Esophagus squamous epithelium (tissue), 5 donors: ENCODE measurements at regions not wholly inside any gene's neighbourhood (a gene's known extent, or its start where the extent isn't known, plus 50 kb on each side); places are given as distances from the start of the nearest gene placed in this dataset.

Source experiments
- DNase-seq: peaks from one replicate; lab custom pipeline; 2025; lab: John Stamatoyannopoulos, UW
- H3K27ac ChIP-seq, 4 donors: fragments of 200-600 bp; sonication (generic); one replicate each; pipeline ENCODE4 v1.5.1; 2016 to 2019; ENCODE audit warnings: mild to moderate bottlenecking in 1 of 4
- H3K27me3 ChIP-seq, 4 donors: fragments of 200-600 bp; sonication (generic); 1 replicate in 3 of 4; 2 replicates in 1 of 4; pipeline versions ENCODE4 v1.5.1 to v1.6.0; 2017 to 2021; ENCODE audit warnings: antibody characterized with exemption in 1 of 4
- H3K36me3 ChIP-seq, 3 donors: fragments of 200-600 bp; sonication (generic); one replicate each; pipeline ENCODE4 v1.5.1; 2016 to 2019
- H3K4me1 ChIP-seq, 3 donors: fragments of 200-600 bp; sonication (generic); one replicate each; pipeline ENCODE4 v1.5.1; 2017 to 2019
- H3K4me3 ChIP-seq, 4 donors: fragments of 200-600 bp; sonication (generic); 1 replicate in 3 of 4; 2 replicates in 1 of 4; pipeline ENCODE4 v1.5.1; 2016 to 2019; ENCODE audit warnings: mild to moderate bottlenecking in 2 of 4, moderate library complexity in 1 of 4
- H3K9me3 ChIP-seq, 3 donors: fragments of 200-600 bp; sonication (generic); one replicate each; pipeline ENCODE4 v1.5.1; 2016 to 2019
- POLR2A ChIP-seq, 4 donors: fragments of 450-650 bp; IDR thresholded peaks; one replicate each; pipeline ENCODE4 v1.6.1; 2017; ENCODE audit warnings: antibody characterized with exemption in 4 of 4, mild to moderate bottlenecking in 4 of 4, moderate library complexity in 3 of 4
- WGBS, 2 donors: methylation state at CpG; one replicate each; pipeline ENCODE4 v1.1.5; 2018; 5-methylcytosine and 5-hydroxymethylcytosine counted together
- intact Hi-C: fragments of 100-400 bp; cut with DNase I; formaldehyde crosslinking; loops from one replicate; pipeline ENCODE4 v1.15.0; 2022
- TF ChIP-seq, protein P1 (sequence below), 6 experiments: fragments of 450-650 bp in 4 of 6; fragments of 200-600 bp in 2 of 6; sonication (generic) in 2 of 6; IDR thresholded peaks; one replicate each; pipeline ENCODE4 v1.5.1; 2016 to 2019; ENCODE audit warnings: antibody characterized with exemption in 6 of 6, mild to moderate bottlenecking in 4 of 6, moderate library complexity in 4 of 6
- donor health status: DM: yes; HTN: yes; CAD: no.

- Histone ChIP-seq H3K27ac (no peak overlapping the region), H3K27me3 (peaks cover 0 to 5% (median 0%) of the 10 kb centered on the region in 4 donors), H3K4me1 (no peaks in the 10 kb centered on the region), H3K36me3 (no peaks in the 10 kb centered on the region), H3K4me3 (no peak overlapping the region), H3K9me3 (no peaks in the 10 kb centered on the region)
- no peak for TF ChIP-seq POLR2A (IDR thresholded peaks at IDR 0.05)
- TF ChIP-seq, protein P1, sequence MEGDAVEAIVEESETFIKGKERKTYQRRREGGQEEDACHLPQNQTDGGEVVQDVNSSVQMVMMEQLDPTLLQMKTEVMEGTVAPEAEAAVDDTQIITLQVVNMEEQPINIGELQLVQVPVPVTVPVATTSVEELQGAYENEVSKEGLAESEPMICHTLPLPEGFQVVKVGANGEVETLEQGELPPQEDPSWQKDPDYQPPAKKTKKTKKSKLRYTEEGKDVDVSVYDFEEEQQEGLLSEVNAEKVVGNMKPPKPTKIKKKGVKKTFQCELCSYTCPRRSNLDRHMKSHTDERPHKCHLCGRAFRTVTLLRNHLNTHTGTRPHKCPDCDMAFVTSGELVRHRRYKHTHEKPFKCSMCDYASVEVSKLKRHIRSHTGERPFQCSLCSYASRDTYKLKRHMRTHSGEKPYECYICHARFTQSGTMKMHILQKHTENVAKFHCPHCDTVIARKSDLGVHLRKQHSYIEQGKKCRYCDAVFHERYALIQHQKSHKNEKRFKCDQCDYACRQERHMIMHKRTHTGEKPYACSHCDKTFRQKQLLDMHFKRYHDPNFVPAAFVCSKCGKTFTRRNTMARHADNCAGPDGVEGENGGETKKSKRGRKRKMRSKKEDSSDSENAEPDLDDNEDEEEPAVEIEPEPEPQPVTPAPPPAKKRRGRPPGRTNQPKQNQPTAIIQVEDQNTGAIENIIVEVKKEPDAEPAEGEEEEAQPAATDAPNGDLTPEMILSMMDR (IDR thresholded peaks at IDR 0.05): no peak
- intact Hi-C loops: no loop called here
- no peak for DNase-seq
Measured at GRCh38 chr6:40108736-40109135, 174.5 kb upstream of the MOCS1 start.

DNA sequence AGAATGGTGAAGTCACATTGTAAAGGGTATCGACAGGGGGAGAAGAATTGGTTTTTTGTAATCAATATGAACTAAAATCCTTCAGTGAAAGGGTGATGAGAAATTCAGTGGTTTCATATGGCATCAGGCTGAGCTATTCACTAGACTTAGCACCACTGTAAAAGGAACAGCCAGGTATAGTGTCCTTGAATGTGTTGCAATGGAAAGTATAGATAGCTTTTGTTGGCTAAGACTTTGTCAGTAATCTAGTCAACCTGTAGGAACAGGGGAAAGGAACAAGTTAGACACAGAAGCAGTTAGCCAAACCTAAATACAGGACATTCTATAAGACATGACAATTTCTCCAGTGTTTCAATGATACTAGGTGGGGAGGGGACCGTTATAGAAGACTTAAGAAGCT lies 172.6 kb upstream of the MOCS1 start:
- H3K4me1 ChIP-seq: no peaks in the 10 kb centered on the region
- H3K4me3 ChIP-seq: no peak overlapping the region
- WGBS, 2 donors: 63 to 84% methylated on average over 2 of the region's 2 CpGs
- no peaks in the 10 kb centered on the region for H3K27me3 ChIP-seq
- no peak for DNase-seq
- no peak overlapping the region for H3K27ac ChIP-seq
- TF ChIP-seq, protein P1 (IDR thresholded peaks at IDR 0.05): no peak
- TF ChIP-seq POLR2A (IDR thresholded peaks at IDR 0.05): no peak
- intact Hi-C loops: no loop called here
- H3K9me3 ChIP-seq: no peaks in the 10 kb centered on the region
- H3K36me3 ChIP-seq: no peaks in the 10 kb centered on the region

DNA sequence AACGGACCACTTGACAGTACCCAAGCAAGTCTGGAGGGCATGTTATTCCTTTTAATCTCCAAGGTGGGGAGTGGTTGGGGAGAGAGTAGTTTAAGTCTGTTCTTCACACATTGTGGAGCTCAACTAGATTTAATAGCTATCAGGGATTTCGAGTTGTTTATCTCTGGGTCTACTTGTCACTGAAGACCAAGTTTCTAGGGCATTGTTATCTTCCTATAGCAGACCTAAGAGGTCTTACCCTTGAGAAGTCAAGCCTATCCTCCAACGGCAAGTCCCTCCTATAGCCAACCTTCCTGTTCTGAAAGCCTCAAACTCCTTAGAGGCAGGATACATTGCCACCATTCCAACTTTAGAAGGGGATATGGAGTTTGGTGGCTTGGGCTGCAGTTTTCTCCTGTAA lies 164.5 kb upstream of the MOCS1 start:
- no peak for DNase-seq
- no peak overlapping the region for H3K27ac ChIP-seq
- no peak overlapping the region for H3K4me3 ChIP-seq
- WGBS, 2 donors: 68 to 84% methylated on average over 2 to 3 of the region's 3 CpGs
- no peaks in the 10 kb centered on the region for H3K27me3 ChIP-seq
- TF ChIP-seq POLR2A (IDR thresholded peaks at IDR 0.05): no peak
- TF ChIP-seq, protein P1 (IDR thresholded peaks at IDR 0.05): no peak
- no peaks in the 10 kb centered on the region for H3K9me3 ChIP-seq
- no peaks in the 10 kb centered on the region for H3K36me3 ChIP-seq
- intact Hi-C loops: no loop called here
- H3K4me1 ChIP-seq: peaks cover 0 to 9% (median 0%) of the 10 kb centered on the region in 3 donors

GRCh38 chr6:40097590-40097989 lies 163.3 kb upstream of the MOCS1 start:
- WGBS, 2 donors: 44% methylated on average over 2 of the region's 2 CpGs
- no peaks in the 10 kb centered on the region for H3K27me3 ChIP-seq
- H3K36me3 ChIP-seq: no peaks in the 10 kb centered on the region
- H3K9me3 ChIP-seq: no peaks in the 10 kb centered on the region
- DNase-seq: no peak
- H3K27ac ChIP-seq: no peak overlapping the region
- peaks cover 0 to 9% (median 0%) of the 10 kb centered on the region in 3 donors for H3K4me1 ChIP-seq
- intact Hi-C loops: no loop called here
- no peak overlapping the region for H3K4me3 ChIP-seq
- TF ChIP-seq POLR2A (IDR thresholded peaks at IDR 0.05): no peak
- TF ChIP-seq, protein P1 (IDR thresholded peaks at IDR 0.05): no peak

DNA sequence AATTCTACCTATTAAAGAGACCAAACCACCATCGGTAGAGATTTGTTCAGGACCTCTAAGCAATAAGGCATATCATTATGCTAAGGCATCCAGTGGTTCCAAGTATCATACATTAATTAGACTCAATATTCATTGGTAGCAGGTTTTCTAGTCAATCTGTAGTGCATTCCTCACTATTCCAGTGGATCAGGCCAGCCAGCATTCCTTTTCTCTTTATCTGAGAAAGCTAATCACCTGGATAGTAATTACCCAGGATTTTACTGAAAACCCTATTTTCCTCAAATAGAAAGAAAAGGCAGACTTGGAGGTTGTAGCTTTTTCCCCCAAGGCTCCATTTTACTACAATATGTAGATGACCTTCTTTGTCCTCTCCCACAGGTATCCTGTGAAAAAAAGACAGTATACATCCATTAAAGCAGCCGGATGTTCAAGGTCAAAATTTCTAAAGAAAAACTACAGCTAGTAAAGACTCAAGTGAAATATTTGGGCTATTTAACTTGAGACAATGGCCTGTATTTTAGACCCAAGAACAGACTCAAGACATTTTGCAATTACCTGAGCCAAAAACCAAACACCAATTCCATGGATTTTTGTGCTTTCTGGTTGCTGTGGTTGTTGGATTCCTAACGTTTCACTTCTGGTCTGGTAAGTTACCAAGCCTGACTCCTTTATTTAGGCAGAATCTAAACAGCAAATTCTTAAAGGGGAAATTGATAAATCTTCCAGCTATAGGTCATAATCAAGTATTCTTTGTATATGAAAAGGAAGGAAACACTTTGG lies 149.1 kb upstream of the MOCS1 start:
- Histone ChIP-seq H3K4me3 (no peak overlapping the region), H3K9me3 (no peaks in the 10 kb centered on the region), H3K27me3 (peaks cover 0 to 5% (median 0%) of the 10 kb centered on the region in 4 donors), H3K27ac (no peak overlapping the region), H3K36me3 (no peaks in the 10 kb centered on the region), H3K4me1 (no peaks in the 10 kb centered on the region)
- DNase-seq: no peak
- WGBS, 2 donors: 69 to 79% methylated on average over 3 of the region's 3 CpGs
- TF ChIP-seq POLR2A (IDR thresholded peaks at IDR 0.05): no peak
- TF ChIP-seq, protein P1 (IDR thresholded peaks at IDR 0.05): no peak
- intact Hi-C loops: no loop called here
